GM12874 (cell line): ENCODE measurements at regions not wholly inside any gene's neighbourhood (a gene's known extent, or its start where the extent isn't known, plus 50 kb on each side); places are given as distances from the start of the nearest gene placed in this dataset.

Source experiments
- TF ChIP-seq, protein P1 (sequence below): IDR thresholded peaks from 2 replicates; pipeline ENCODE4 v1.5.1; 2011; ENCODE audit warnings: low read depth, mild to moderate bottlenecking, control low read depth, low read length, moderate library complexity; ENCODE audit not compliant: insufficient read depth

DNA sequence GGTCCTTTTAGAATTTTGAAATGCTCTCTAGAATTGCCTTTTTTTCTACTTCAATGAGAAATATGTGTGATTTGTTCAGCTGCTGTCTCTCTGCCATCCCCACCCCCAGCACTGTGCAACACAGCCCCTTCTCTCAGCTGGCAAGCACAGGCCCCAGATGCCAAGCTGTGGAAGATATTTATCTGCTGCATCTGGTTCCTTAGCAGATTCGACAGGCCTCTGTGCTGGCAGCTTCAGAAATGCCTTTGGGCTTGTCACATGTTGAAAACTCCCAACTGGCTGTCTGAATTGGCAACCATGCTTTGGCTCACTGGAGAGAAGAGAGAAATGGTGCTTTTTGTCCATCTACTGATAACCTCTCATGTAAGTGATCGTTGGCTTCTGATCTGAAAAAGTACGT lies 206.7 kb upstream of the C1orf87 start:
- TF ChIP-seq, protein P1, sequence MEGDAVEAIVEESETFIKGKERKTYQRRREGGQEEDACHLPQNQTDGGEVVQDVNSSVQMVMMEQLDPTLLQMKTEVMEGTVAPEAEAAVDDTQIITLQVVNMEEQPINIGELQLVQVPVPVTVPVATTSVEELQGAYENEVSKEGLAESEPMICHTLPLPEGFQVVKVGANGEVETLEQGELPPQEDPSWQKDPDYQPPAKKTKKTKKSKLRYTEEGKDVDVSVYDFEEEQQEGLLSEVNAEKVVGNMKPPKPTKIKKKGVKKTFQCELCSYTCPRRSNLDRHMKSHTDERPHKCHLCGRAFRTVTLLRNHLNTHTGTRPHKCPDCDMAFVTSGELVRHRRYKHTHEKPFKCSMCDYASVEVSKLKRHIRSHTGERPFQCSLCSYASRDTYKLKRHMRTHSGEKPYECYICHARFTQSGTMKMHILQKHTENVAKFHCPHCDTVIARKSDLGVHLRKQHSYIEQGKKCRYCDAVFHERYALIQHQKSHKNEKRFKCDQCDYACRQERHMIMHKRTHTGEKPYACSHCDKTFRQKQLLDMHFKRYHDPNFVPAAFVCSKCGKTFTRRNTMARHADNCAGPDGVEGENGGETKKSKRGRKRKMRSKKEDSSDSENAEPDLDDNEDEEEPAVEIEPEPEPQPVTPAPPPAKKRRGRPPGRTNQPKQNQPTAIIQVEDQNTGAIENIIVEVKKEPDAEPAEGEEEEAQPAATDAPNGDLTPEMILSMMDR, result no peak

GRCh38 chr1:60279798-60280197 lies 206.2 kb upstream of the C1orf87 start:
- TF ChIP-seq, protein P1, result no peak

DNA sequence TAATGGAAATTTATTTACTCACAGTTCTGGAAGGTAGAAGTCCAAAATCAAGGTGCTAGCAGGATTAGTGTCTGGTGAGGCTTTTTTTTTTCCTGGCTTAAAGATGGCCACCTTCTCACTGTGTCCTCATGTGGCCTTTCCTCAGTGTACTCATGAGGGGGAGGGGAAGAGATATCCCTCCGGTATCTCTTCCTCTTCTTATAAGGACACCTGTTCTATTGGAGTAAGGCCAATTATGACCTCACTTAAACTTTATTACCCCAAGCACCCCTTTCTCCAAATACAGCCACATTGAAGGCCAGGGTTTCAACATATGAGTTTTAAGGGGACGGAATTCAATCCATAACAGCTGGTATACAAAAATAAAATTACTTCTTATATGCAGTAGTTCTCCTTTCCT lies 203.7 kb upstream of the C1orf87 start:
- TF ChIP-seq, protein P1, result no peak

- TF ChIP-seq, protein P1, result no peak
Measured at GRCh38 chr1:60274422-60275290, 201.1 kb upstream of the C1orf87 start.

DNA sequence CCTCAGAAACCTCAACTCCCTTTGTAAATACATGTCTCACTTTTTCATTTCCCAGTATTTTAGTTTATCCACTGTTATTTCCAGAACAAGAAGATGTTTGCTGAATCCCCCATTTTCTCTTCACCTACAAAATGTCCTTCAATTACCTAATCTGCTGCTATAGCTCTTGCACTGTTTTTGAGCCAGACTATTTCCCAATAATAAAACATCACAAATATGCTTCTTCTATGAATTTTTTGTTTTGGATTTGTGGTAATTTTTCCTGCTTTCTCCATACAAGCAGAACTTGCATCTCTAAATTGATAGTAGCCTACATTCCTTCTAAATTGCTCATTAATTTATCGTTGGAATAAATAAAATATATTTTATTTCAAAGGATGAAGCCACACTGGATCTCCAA lies 199.6 kb upstream of the C1orf87 start:
- TF ChIP-seq, protein P1, result no peak

DNA sequence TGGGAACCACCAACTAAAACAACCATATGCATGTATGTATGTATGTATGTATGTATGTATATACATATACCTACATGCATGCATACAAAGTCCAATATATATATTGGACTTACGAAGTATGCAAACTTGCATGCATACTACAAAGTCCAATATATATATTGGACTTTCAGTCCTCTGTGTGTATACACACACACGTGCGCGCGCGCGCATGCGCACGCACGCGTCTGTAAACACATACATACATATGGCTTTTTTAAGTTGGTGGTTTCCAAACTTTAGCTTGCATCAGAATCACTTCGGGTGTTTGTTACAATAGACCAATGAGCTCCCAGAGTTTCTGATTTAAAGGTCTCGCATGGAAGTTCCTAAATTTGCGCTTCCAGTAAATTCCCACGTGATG lies 197.5 kb upstream of the C1orf87 start:
- TF ChIP-seq, protein P1, result no peak

DNA sequence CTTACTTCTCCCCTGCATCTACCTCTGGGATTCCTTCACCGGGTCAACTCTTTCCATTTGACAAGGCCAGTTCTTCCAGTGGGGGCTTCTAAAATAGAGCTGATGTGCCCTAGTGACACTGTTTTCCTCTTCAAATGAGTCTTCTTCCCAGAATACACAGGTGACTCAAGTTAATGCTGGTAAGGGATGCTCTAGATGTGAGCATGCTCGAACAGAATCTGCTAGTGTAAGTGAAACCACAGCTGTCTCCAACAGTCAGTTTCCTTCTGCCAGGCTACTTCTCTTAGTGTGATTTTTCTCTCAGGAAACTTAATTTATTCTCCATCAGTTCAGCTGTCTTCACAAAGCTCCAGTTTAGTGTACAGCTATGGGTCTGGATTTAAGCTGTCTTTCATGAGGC lies 194.9 kb upstream of the C1orf87 start:
- TF ChIP-seq, protein P1, result no peak
